ENCODE measurements at regions not wholly inside any gene's neighbourhood (a gene's known extent, or its start where the extent isn't known, plus 50 kb on each side); places are given as distances from the start of the nearest gene placed in this dataset.
"Not testable (repeated sequence)": the region's sequence is repeated elsewhere in the genome, so short reads cannot be mapped to it uniquely, and the experiment has no call there.

DNA sequence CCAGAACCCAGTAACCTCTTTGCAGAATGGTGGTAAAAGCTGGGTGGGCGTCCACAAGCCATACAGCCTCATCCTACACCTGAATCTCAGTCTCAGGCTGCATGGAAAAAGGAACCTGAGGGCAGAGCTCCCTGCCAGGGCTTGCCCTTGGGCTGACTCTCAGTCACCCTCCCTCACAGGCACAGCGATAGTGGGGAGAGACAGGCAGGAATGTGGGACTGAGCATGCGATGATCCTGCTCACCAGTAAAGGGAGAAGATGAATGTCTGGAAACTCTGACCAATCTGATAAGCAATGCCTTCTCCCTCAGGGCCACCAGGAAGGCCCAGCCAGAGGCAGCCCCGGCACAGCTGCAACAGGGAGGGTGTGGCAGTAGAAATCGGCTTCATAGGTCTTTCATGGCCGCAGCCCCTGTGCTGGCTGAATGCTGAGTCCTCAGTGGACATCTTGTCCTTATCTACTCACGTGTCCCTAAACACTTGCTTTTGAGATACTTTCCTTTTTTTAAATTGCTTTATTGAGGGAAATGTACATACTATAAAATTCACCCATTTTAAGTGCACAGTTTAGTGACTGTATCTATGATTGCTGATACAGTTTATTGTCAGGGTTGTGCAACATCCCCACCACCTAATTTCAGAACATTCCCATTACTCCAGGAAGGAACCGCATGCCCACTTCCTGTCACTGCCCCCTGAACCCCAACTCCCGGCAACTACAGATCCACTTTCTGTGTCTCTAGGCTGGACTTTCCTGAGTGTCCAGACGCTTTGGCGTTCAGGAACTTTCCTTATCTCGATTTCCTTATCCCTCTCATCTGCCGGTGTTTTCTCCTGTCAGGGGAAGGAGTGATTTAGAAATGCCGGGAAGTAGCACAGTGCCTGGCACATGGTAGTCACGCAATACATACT lies 258.1 kb downstream of the PCNX1 start:
- no peak for DNase-seq (ENCODE audit: low read depth in 2 of 2)

DNA sequence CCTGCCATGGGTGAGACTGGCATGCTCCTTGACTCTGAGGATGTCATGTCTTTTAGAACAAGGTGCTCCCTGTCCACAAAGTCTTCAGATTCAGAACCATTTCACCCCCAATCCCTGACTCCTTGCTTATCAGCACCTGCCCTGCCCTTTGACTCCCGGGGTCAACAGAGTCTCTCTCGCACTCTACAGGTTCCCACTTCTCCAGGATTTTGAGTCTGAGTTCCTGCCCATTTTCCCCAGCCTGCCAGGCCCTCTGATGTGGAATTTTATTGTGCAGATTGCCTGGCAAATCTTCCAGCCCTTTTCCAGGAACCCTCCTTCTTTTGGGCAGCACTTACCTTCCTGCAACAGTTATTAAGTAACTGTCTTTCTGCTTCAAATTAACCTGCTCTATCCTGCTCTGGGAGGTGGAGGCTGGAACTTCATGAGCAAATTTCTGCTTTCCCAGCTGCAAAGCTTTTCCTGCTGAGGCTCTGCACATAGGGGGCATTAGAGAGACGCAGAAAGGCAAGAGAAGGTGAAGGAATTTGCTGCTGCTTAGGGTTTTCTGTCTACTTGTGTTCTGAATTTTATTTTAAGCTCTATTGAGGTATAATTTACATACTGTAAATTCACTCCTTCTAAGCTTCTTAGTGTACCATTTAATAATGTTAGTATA lies 259.1 kb downstream of the PCNX1 start:
- DNase-seq (ENCODE audit: low read depth in 2 of 2), result no peak

GRCh38 chr14:71167325-71167950 lies 260.2 kb downstream of the PCNX1 start:
- not testable (repeated sequence) for DNase-seq (ENCODE audit: low read depth in 2 of 2)

DNA sequence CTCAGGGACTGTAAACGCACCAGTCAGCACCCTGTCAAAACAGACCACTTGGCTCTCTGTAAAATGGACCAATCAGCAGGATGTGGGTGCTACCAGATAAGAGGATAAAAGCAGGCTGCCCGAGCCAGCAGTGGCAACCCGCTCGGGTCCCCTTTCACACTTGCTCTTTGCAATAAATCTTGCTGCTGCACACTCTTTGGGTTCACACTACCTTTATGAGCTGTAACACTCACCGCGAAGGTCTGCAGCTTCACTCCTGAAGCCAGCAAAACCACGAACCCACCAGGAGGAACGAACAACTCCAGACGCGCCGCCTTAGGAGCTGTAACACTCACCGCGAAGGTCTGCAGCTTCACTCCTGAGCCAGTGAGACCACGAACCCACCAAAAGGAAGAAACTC lies 260.9 kb downstream of the PCNX1 start:
- DNase-seq (ENCODE audit: low read depth in 2 of 2), result not testable (repeated sequence)

DNA sequence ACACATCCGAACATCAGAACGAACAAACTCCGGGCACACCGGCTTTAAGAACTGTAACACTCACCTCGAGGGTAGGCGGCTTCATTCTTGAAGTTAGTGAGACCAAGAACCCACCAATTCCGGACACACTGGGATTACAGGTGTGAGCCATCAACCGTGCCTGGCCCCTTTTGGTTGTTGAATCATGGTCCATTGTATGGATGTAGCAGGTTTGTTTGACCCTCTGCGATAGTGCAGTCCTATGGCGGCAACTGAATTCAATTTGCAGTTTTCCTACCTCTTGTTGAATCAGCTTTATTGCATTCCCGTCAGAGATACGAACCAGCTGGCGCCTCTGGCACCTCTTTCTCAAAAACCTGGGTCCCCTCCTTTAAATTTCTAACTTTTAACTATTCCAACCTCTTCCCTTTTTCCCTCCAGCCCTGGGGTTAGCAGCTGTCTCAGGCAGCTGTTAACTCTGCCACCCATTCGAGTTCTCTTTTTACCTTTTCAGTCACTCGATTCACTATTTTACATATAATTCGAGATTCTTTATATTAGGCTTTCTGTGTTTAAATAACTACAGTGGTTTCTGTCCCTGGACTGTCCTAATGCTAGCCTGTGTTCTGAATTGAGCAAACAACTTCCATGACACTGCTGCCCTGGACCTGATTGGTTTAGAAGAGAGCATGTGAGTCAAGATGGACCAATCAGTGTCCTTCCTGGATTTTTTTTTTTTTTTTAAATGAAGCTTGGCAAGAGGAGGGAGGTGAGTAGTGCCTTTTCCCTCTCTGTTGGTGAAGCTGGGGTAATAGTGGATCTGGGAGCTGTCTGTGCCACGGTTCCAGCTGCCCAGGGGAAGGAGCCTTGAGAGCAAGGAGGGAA lies 261.5 kb downstream of the PCNX1 start:
- DNase-seq (ENCODE audit: low read depth in 2 of 2), result no peak

DNA sequence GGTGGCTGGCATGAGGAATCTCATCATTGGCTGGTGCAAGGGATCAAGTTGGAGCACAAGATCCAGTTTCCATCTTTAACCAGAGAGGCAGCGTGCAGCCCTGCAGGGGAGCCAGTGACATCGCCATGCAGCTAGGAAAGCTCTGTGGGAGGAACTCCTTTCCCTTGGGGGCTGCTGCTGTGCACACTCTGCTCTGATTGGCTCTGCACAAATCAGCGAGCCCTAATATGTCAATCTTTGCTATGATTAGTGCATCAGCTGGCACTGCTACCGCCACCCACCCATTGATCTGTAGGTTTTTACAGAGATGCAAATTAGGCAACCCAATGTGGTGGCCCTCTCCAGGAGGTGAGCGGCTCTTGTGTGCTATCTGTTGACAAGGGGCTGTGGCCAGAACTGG lies 262.6 kb downstream of the PCNX1 start:
- DNase-seq (ENCODE audit: low read depth in 2 of 2), result no peak

- no peak for DNase-seq (ENCODE audit: low read depth in 2 of 2)
Measured at GRCh38 chr14:71175491-71175890, 268.2 kb downstream of the PCNX1 start.

- DNase-seq (ENCODE audit: low read depth in 2 of 2), result no peak
Measured at GRCh38 chr14:71179066-71179465, 271.8 kb downstream of the PCNX1 start.

GRCh38 chr14:71180397-71180796 lies 273.1 kb downstream of the PCNX1 start:
- no peak for DNase-seq (ENCODE audit: low read depth in 2 of 2)

GRCh38 chr14:71181215-71182003 lies 274.1 kb downstream of the PCNX1 start:
- no peak for DNase-seq (ENCODE audit: low read depth in 2 of 2)

GRCh38 chr14:71183876-71184689 lies 276.8 kb downstream of the PCNX1 start:
- no peak for DNase-seq (ENCODE audit: low read depth in 2 of 2)

GRCh38 chr14:71185637-71186036 lies 278.4 kb downstream of the PCNX1 start:
- no peak for DNase-seq (ENCODE audit: low read depth in 2 of 2)

DNA sequence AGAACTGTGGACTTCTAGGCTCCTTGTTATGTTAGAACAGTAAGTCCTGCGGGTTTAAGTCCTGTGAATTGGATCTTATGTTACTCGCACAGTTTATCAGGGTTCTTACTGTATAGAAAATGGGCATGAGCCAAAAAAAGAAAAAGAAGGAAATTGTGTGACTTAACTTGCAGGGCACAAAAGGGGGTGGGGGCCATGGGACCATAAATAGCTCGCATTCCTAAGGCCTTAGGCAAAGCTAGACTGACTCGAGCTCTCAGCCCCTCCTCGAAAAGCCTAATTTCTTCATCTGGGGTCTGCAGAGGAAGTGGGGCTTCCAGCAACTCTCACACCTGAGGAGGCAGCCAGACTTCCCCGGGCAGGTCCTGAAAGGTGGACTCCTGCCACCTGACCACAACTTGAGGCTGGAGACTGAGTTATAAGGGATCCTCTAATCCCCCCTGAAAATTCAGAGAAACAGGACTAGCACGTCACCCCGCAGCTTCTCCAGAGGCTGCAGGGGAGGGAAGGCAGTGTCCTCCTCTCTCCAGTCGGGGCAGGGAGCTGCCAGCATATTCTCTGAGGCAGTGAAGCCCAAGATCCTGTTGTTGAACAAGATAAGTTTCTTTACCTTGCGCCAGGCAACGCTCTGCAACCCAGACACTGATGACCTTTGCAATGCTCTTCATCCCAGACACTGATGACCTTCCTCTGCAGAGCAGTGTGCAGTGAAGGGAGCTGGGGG lies 280.5 kb downstream of the PCNX1 start:
- no peak for DNase-seq (ENCODE audit: low read depth in 2 of 2)

GRCh38 chr14:71190770-71191374 lies 283.6 kb downstream of the PCNX1 start:
- DNase-seq (ENCODE audit: low read depth in 2 of 2), result no peak

GRCh38 chr14:71193663-71194062 lies 286.4 kb downstream of the PCNX1 start:
- DNase-seq (ENCODE audit: low read depth in 2 of 2), result no peak

GRCh38 chr14:71194251-71194650 lies 287.0 kb downstream of the PCNX1 start:
- no peak for DNase-seq (ENCODE audit: low read depth in 2 of 2)

GRCh38 chr14:71196921-71197320 lies 289.7 kb downstream of the PCNX1 start:
- DNase-seq (ENCODE audit: low read depth in 2 of 2), result no peak

- no peak for DNase-seq (ENCODE audit: low read depth in 2 of 2)
Measured at GRCh38 chr14:71198687-71199086, 291.4 kb downstream of the PCNX1 start.

DNA sequence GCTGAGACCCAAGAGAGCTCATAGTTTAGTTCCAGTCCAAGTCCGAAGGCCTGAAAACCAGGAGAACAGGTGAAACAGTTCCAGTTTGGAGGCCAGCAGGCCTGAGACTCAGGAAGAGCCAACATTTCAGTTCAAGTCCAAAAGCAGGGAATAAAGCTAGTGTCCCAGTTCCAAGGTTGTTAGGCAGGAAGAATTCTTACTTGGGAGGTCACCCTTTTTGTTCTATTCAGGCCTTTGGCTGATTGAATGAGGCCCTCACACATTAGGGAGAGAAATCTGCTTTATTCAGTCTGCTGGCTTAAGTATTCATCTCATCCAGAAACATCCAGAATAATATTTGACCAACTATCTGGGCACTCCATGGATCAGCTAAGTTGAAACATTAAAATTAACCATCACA lies 294.6 kb downstream of the PCNX1 start:
- no peak for DNase-seq (ENCODE audit: low read depth in 2 of 2)

All from stimulated activated CD8-positive, alpha-beta memory T cell treated with anti-CD3 and anti-CD28 coated beads, Interleukin-7, amount 100 ng/mL, for 4 hours (primary cell).